Karpas-422 (cell line): ENCODE measurements at regions not wholly inside any gene's neighbourhood (a gene's known extent, or its start where the extent isn't known, plus 50 kb on each side); places are given as distances from the start of the nearest gene placed in this dataset.
"Not testable (repeated sequence)": the region's sequence is repeated elsewhere in the genome, so short reads cannot be mapped to it uniquely, and the experiment has no call there.

Experiments used
- DNase-seq: peaks from one replicate; pipeline ENCODE4 v3.0.0-alpha.2; 2015
- H2AFZ ChIP-seq: fragments of 200-600 bp; sonication (generic); 2 replicates; pipeline ENCODE4 v1.6.1; 2014; ENCODE audit warnings: antibody characterized with exemption, low read length, mixed read lengths
- H3K27ac ChIP-seq: fragments of 200-600 bp; sonication (generic); 2 replicates; pipeline ENCODE4 v1.5.1; 2014; ENCODE audit warnings: mild to moderate bottlenecking, low read length, moderate library complexity
- H3K27me3 ChIP-seq: fragments of 200-600 bp; sonication (generic); 2 replicates; pipeline ENCODE4 v1.6.1; 2014; ENCODE audit warnings: low read length, mixed read lengths
- H3K36me3 ChIP-seq: fragments of 200-600 bp; sonication (generic); 2 replicates; pipeline ENCODE4 v1.6.1; 2014; ENCODE audit warnings: low read length, mixed read lengths; ENCODE audit not compliant: insufficient read depth
- H3K4me1 ChIP-seq: fragments of 200-600 bp; sonication (generic); 2 replicates; pipeline ENCODE4 v1.6.1; 2014; ENCODE audit warnings: mild to moderate bottlenecking, low read length, mixed read lengths
- H3K4me2 ChIP-seq: fragments of 200-600 bp; sonication (generic); 2 replicates; pipeline ENCODE4 v1.6.1; 2014; ENCODE audit warnings: low read length, low read depth, mild to moderate bottlenecking; ENCODE audit not compliant: poor library complexity, severe bottlenecking
- H3K4me3 ChIP-seq: fragments of 200-600 bp; sonication (generic); 2 replicates; pipeline ENCODE4 v1.5.1; 2014; ENCODE audit warnings: mild to moderate bottlenecking, antibody characterized with exemption, low read length, mixed read lengths
- H3K79me2 ChIP-seq: fragments of 200-600 bp; sonication (generic); 2 replicates; pipeline ENCODE4 v1.6.1; 2014; ENCODE audit warnings: mild to moderate bottlenecking, low read length, mixed read lengths
- H3K9ac ChIP-seq: fragments of 200-600 bp; sonication (generic); 2 replicates; pipeline ENCODE4 v1.6.0; 2014; ENCODE audit warnings: low read length
- H3K9me2 ChIP-seq: fragments of 200-600 bp; sonication (generic), shearing (Covaris generic); replicated peaks from 2 replicates; pipeline ENCODE4 v1.6.0; 2014; ENCODE audit warnings: mild to moderate bottlenecking, low read length, moderate library complexity; ENCODE audit not compliant: insufficient read depth
- H3K9me3 ChIP-seq: fragments of 300-700, 200-600 bp; sonication (generic); 2 replicates; pipeline ENCODE4 v1.6.1; 2014; ENCODE audit warnings: low read length, mixed read lengths
- H4K20me1 ChIP-seq: fragments of 200-600 bp; sonication (generic); 2 replicates; pipeline ENCODE4 v1.6.1; 2014; ENCODE audit warnings: mild to moderate bottlenecking, antibody characterized with exemption, low read length, low read depth; ENCODE audit not compliant: insufficient read depth

- H2AFZ ChIP-seq: no peak overlapping the region
- no peaks in the 10 kb centered on the region for H3K9me2 ChIP-seq
Measured at GRCh38 chr2:215784371-215784783, 229.0 kb downstream of the MREG start.

DNA sequence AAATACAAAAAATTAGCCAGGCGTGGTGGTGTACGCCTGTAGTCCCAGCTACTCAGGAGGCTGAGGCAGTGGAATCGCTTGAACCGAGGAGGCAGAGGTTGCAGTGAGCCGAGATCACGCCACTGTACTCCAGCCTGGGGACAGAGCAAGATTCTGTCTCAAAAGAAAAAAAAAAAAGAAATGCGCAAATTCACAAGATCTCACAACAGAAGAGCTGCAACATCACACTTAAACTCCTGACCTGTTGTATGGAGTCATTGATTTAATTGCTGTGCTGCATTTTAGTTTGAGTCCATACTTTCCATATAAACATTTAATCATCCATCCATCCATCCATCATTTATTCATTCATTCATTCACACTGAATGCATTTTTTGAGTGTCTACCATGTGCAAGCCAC lies 229.7 kb downstream of the MREG start:
- not testable (repeated sequence) for H3K27me3 ChIP-seq, H3K9me3 ChIP-seq, DNase-seq, H3K36me3 ChIP-seq, H3K27ac ChIP-seq, H3K4me2 ChIP-seq, H3K4me1 ChIP-seq, H2AFZ ChIP-seq, H3K9me2 ChIP-seq, H3K4me3 ChIP-seq, H4K20me1 ChIP-seq, H3K79me2 ChIP-seq, H3K9ac ChIP-seq

More at GRCh38 chr2:215784371-215784783, 229.0 kb downstream of the MREG start:
- Histone ChIP-seq H3K4me1 (no peaks in the 10 kb centered on the region), H3K79me2 (no peaks in the 10 kb centered on the region), H4K20me1 (no peaks in the 10 kb centered on the region), H3K27me3 (no peaks in the 10 kb centered on the region), H3K4me2 (no peak overlapping the region), H3K9ac (no peak overlapping the region), H3K27ac (no peak overlapping the region), H3K9me3 (no peaks in the 10 kb centered on the region), H3K4me3 (no peak overlapping the region), H3K36me3 (no peaks in the 10 kb centered on the region)
- no peak for DNase-seq

GRCh38 chr2:215782965-215783364 lies 230.4 kb downstream of the MREG start:
- H3K4me1 ChIP-seq: no peaks in the 10 kb centered on the region
- no peaks in the 10 kb centered on the region for H3K36me3 ChIP-seq
- no peak overlapping the region for H3K27ac ChIP-seq
- H3K4me2 ChIP-seq: no peak overlapping the region
- DNase-seq: no peak
- no peaks in the 10 kb centered on the region for H3K27me3 ChIP-seq
- H3K9ac ChIP-seq: no peak overlapping the region
- H3K4me3 ChIP-seq: no peak overlapping the region
- no peaks in the 10 kb centered on the region for H3K9me3 ChIP-seq
- no peaks in the 10 kb centered on the region for H3K9me2 ChIP-seq
- no peaks in the 10 kb centered on the region for H4K20me1 ChIP-seq
- H3K79me2 ChIP-seq: no peaks in the 10 kb centered on the region
- H2AFZ ChIP-seq: no peak overlapping the region

GRCh38 chr2:215782295-215782694 lies 231.1 kb downstream of the MREG start:
- no peaks in the 10 kb centered on the region for H3K27me3 ChIP-seq

DNA sequence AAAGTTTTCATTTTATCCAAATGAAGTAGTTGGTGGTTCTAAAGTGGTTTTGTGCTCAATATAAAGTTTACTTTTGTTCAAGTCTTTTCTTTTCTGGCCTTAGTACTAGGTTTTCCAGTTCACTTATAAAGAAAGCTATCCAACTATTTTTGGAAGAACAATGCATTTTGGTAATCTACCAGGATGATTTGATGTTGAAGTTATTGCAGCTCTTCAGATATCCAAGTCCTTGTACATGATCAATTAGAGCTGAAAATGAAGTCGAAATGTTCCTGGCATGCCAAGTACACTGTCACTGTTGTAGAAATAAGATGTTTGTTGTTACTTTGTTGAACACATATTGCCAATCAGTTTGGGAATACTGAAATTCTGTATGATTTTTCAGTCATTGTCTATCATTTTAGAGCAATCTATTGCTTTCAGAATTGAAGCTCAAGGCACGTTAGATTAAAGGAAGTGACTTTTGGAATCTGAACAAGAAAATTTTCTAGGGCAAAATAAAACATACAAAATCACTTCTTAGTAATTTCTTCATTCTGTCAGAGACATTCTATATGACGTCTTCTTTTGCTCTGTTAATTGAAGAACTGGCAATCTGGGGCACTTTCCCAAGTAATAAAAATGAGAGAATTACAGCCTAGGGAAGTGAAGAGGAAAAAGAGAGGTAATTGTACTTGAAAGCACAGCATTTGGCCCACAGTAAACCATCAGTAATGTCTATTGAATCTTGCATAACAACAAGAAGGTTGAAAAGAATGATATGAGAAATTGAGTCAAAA lies 232.3 kb downstream of the MREG start:
- H3K27ac ChIP-seq: no peak overlapping the region
- no peaks in the 10 kb centered on the region for H4K20me1 ChIP-seq
- no peak overlapping the region for H3K4me2 ChIP-seq
- no peaks in the 10 kb centered on the region for H3K9me3 ChIP-seq
- H3K9ac ChIP-seq: no peak overlapping the region
- H3K4me3 ChIP-seq: no peak overlapping the region
- H3K27me3 ChIP-seq: no peaks in the 10 kb centered on the region
- no peaks in the 10 kb centered on the region for H3K79me2 ChIP-seq
- no peak for DNase-seq
- no peaks in the 10 kb centered on the region for H3K9me2 ChIP-seq
- no peaks in the 10 kb centered on the region for H3K36me3 ChIP-seq
- no peak overlapping the region for H2AFZ ChIP-seq
- no peaks in the 10 kb centered on the region for H3K4me1 ChIP-seq

More at GRCh38 chr2:215782295-215782694, 231.1 kb downstream of the MREG start:
- H3K79me2 ChIP-seq: no peaks in the 10 kb centered on the region
- no peaks in the 10 kb centered on the region for H4K20me1 ChIP-seq
- H3K9ac ChIP-seq: no peak overlapping the region
- no peaks in the 10 kb centered on the region for H3K9me2 ChIP-seq
- no peaks in the 10 kb centered on the region for H3K36me3 ChIP-seq
- H3K4me1 ChIP-seq: no peaks in the 10 kb centered on the region
- no peak overlapping the region for H3K4me3 ChIP-seq
- no peak overlapping the region for H3K27ac ChIP-seq
- no peak overlapping the region for H2AFZ ChIP-seq
- no peaks in the 10 kb centered on the region for H3K9me3 ChIP-seq
- no peak overlapping the region for H3K4me2 ChIP-seq
- no peak for DNase-seq

DNA sequence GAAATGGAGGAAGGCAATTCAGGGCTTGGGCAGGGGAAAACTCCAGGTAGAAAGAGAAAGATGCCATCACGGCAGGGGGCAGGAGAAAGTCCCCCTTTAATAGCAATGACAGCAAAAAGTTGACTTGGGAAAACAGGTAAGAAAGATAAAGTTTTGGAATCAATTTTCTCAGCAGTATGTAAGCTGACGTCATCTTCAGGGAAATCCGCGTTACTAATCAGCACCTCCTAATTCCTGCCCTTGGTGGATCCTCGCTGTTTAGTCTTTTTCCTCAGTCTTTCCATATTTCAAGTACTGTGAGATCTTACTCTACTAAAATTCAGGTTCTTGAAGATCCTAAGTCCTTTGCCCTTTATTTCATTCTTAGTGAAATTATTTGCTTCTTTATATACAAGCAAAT lies 233.0 kb downstream of the MREG start:
- Histone ChIP-seq H3K9me2 (no peaks in the 10 kb centered on the region), H2AFZ (no peak overlapping the region), H3K4me3 (no peak overlapping the region), H3K27ac (no peak overlapping the region), H3K79me2 (no peaks in the 10 kb centered on the region), H3K4me2 (no peak overlapping the region), H4K20me1 (no peaks in the 10 kb centered on the region), H3K9ac (no peak overlapping the region), H3K27me3 (no peaks in the 10 kb centered on the region), H3K36me3 (no peaks in the 10 kb centered on the region), H3K9me3 (no peaks in the 10 kb centered on the region), H3K4me1 (no peaks in the 10 kb centered on the region)
- no peak for DNase-seq

- H3K4me1 ChIP-seq: no peaks in the 10 kb centered on the region
- no peaks in the 10 kb centered on the region for H4K20me1 ChIP-seq
- H3K27me3 ChIP-seq: no peaks in the 10 kb centered on the region
- no peaks in the 10 kb centered on the region for H3K36me3 ChIP-seq
- no peaks in the 10 kb centered on the region for H3K9me3 ChIP-seq
- H3K27ac ChIP-seq: no peak overlapping the region
- no peak overlapping the region for H2AFZ ChIP-seq
- H3K9ac ChIP-seq: no peak overlapping the region
- no peaks in the 10 kb centered on the region for H3K79me2 ChIP-seq
- DNase-seq: no peak
- no peak overlapping the region for H3K4me3 ChIP-seq
- H3K4me2 ChIP-seq: no peak overlapping the region
- H3K9me2 ChIP-seq: no peaks in the 10 kb centered on the region
Measured at GRCh38 chr2:215779912-215780311, 233.4 kb downstream of the MREG start.

DNA sequence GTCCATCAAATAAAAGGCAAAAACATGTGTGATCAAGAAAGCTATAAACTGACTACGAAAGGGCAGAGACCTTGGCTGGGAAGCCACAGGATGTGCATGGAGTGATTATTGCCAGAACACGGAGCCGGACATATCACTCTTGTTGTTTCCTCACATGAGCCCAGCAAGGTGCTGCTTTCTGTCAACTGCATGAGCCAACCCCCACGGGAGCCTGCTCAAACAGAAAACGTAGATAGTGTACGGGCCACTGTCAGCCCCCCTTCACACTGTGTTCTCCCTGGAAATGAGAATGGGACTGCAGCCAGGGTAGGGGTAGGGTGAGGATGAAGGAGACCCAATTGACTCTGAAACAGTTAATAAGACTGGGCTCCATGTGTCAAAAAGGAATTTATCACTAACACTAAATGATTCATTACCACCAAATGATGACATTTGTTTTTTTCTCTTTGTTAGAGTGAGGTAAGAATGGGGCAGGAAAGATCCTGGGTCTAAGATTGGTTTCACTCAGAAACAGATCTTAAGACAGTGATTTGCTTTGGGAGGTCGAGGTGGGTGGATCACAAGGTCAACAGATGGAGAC lies 235.8 kb downstream of the MREG start:
- no peak overlapping the region for H3K9ac ChIP-seq
- no peaks in the 10 kb centered on the region for H3K9me2 ChIP-seq
- H3K4me3 ChIP-seq: no peak overlapping the region
- H3K27ac ChIP-seq: no peak overlapping the region
- H4K20me1 ChIP-seq: no peaks in the 10 kb centered on the region
- H3K4me1 ChIP-seq: no peaks in the 10 kb centered on the region
- H3K79me2 ChIP-seq: no peaks in the 10 kb centered on the region
- H3K27me3 ChIP-seq: no peaks in the 10 kb centered on the region
- DNase-seq: no peak
- no peaks in the 10 kb centered on the region for H3K36me3 ChIP-seq
- H2AFZ ChIP-seq: no peak overlapping the region
- no peak overlapping the region for H3K4me2 ChIP-seq
- H3K9me3 ChIP-seq: no peaks in the 10 kb centered on the region
